Heart left ventricle (tissue), 13 donors: ENCODE measurements at regions not wholly inside any gene's neighbourhood (a gene's known extent, or its start where the extent isn't known, plus 50 kb on each side); places are given as distances from the start of the nearest gene placed in this dataset.

Experiments
- POLR2A ChIP-seq, 2 donors: fragments of 450-650 bp; IDR thresholded peaks; one replicate each; pipeline ENCODE4 v1.6.1; 2017; ENCODE audit warnings: antibody characterized with exemption in 2 of 2, mild to moderate bottlenecking in 2 of 2, moderate library complexity in 2 of 2
- TF ChIP-seq, protein P1 (sequence below), 12 donors: fragments of 200-600 bp; sonication (generic) in 4 of 12; IDR thresholded peaks; one replicate each; pipeline versions ENCODE4 v1.5.0 to v1.8.0; 2018 to 2022; ENCODE audit warnings: antibody characterized with exemption in 12 of 12, mild to moderate bottlenecking in 5 of 12
- donor health status: ischemic (EF 13 %, LVEDD 7.1; RV severe dilation, severe dysfunction).
- donor health status: DM: no; HTN: yes; CAD: no.
- donor health status: DM: no; HTN: no; CAD: no.
- donor health status: ischemic (EF 25% LVEDD 6.9; RV normal size, moderate dysfunction).
- donor health status: ischemic (EF 25% LVEDD 5.7; RV mildly dilated, moderate dysfunction).
- donor health status: ischemic (EF 35%, LVEDD 5.7; RV mildly dilated, moderate dysfunction).
- donor health status: nonischemic (EF 11% LVEDD 7.7; RV severe dilation, severe dysfunction).
- donor health status: DM: yes; HTN: yes; CAD: no.
- donor health status: PGD.
- donor health status: ischemic (EF 29% LVEDD 5.4; RV normal size, mild dysfunction).
- donor health status: nonischemic (EF 23%, LVEDD 6.1; RV moderate dilation, normal function).

DNA sequence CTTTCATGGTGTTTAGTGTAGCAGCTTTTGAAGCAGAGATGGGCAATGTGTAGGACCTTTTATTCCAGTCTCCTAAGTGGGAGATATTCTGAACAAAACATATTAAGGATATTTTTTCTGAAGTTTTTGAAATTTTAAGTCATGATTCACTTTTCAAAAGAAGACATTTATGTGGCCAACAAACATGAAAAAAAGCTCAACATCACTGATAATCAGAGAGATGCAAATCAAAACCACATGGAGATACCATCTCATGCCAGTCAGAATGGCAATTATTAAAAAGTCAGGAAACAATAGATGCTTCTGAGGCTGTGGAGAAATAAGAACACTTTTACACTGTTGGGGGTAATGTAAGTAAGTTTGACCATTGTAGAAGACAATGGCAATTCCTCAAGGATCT lies 76.0 kb downstream of the FAT4 start:
- TF ChIP-seq, protein P1, sequence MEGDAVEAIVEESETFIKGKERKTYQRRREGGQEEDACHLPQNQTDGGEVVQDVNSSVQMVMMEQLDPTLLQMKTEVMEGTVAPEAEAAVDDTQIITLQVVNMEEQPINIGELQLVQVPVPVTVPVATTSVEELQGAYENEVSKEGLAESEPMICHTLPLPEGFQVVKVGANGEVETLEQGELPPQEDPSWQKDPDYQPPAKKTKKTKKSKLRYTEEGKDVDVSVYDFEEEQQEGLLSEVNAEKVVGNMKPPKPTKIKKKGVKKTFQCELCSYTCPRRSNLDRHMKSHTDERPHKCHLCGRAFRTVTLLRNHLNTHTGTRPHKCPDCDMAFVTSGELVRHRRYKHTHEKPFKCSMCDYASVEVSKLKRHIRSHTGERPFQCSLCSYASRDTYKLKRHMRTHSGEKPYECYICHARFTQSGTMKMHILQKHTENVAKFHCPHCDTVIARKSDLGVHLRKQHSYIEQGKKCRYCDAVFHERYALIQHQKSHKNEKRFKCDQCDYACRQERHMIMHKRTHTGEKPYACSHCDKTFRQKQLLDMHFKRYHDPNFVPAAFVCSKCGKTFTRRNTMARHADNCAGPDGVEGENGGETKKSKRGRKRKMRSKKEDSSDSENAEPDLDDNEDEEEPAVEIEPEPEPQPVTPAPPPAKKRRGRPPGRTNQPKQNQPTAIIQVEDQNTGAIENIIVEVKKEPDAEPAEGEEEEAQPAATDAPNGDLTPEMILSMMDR (IDR thresholded peaks at IDR 0.05): no peak
- no peak for TF ChIP-seq POLR2A (IDR thresholded peaks at IDR 0.05)
